ENCODE measurements at regions not wholly inside any gene's neighbourhood (a gene's known extent, or its start where the extent isn't known, plus 50 kb on each side); places are given as distances from the start of the nearest gene placed in this dataset.

DNA sequence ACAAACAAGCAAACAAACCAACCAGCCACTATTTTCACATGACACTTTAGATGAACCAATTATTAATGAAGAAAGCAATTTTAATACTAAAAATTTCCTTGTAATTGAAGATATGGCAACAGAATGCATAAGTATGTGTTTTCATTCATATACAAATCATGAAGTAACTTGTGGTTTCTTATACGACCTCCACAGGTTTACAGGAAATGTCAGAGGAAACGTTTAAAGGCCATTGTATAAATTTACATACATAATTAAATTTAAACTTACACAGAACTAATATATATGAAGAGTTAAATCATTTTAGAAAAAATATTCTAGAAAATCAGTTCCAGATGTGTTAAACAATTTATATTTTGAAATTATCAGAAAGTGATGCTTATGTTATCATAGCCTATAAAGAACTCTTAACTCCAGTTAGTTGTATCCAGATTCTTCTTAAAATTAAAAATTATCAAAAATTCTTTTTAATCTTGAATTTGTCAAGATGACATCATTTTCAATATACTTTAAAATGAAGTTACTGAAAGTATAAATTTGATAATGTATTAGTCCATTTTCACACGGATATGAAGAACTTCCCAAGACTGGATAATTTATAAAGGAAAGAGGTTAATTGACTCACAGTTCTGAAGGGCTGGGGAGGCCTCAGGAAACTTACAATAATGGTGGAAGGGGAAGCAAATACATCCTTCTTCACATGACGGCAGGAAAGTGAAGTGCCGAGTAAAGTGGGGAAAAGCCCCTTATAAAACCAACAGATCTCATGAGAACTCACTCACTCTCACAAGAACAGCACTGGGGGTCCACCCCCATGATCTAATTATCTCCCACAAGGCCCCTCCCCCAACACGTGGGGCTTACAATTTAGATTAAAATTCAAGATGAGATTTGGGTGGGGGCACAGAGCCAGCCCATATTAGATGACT is 192.0 kb downstream of the PIK3R1 start:
- TF ChIP-seq, protein P1, sequence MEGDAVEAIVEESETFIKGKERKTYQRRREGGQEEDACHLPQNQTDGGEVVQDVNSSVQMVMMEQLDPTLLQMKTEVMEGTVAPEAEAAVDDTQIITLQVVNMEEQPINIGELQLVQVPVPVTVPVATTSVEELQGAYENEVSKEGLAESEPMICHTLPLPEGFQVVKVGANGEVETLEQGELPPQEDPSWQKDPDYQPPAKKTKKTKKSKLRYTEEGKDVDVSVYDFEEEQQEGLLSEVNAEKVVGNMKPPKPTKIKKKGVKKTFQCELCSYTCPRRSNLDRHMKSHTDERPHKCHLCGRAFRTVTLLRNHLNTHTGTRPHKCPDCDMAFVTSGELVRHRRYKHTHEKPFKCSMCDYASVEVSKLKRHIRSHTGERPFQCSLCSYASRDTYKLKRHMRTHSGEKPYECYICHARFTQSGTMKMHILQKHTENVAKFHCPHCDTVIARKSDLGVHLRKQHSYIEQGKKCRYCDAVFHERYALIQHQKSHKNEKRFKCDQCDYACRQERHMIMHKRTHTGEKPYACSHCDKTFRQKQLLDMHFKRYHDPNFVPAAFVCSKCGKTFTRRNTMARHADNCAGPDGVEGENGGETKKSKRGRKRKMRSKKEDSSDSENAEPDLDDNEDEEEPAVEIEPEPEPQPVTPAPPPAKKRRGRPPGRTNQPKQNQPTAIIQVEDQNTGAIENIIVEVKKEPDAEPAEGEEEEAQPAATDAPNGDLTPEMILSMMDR (IDR thresholded peaks at IDR 0.05): no peak

DNA sequence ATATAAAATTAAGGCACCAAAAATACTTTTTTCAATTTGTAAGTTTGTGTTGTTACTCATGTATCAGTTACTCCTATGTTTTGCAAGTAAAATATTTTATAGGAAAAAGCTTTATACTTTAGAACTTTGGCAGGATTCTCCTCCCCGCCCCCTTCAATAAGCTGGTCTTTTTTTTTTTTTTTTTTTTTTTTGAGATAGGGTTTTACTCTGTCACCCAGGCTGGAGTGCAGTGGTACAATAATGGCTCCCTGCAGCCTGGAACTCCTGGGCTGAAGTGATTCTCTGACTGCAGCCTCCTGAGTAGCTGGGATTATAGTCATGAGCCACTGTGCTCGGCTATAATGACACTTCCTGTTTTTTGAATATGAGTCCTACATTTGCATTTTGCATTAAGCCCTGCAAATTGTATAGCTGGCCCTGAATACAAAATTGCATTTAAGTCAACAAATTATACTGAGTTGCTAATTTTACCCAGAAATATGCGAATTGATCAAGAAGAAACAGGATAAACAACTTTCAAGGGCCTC is 192.9 kb downstream of the PIK3R1 start:
- TF ChIP-seq, protein P1 (IDR thresholded peaks at IDR 0.05): no peak

DNA sequence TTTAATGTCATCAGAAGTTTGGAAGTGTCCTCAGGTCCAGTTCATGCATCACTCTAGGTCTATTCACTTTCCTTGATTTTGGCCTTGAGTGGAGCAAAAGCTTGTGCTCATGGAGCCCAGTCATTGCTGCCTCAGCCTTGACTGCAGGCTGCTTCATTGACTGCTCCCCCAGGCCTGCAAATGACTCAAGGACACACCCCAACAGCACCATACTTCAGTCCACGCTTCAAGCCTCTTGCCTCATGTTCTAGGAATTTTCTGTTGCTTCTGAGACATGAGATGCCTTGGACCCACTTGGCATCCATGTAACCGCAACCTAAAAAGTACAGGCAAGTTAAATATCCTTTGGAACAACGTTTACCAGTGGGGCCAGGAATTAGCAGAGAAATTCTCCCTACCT is 193.7 kb downstream of the PIK3R1 start:
- TF ChIP-seq, protein P1 (IDR thresholded peaks at IDR 0.05): no peak

DNA sequence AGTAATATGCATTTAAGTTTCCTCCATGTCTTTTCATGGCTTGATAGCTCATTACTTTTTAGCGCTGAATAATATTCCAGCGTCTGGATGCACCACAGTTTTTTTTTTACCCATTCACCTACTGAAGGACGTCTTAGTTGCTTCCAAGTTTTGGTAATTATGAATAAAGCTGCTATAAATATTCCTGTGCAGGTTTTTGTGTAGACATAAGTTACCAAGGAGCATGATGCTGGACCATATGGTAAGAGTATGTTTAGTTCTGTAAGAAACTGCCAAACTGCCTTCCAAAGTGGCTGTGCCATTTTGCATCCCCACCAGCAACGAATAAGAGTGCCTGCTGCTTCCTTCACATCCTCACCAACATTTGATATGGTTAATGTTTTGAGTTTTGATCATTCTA is 195.6 kb downstream of the PIK3R1 start:
- TF ChIP-seq, protein P1 (IDR thresholded peaks at IDR 0.05): no peak

DNA sequence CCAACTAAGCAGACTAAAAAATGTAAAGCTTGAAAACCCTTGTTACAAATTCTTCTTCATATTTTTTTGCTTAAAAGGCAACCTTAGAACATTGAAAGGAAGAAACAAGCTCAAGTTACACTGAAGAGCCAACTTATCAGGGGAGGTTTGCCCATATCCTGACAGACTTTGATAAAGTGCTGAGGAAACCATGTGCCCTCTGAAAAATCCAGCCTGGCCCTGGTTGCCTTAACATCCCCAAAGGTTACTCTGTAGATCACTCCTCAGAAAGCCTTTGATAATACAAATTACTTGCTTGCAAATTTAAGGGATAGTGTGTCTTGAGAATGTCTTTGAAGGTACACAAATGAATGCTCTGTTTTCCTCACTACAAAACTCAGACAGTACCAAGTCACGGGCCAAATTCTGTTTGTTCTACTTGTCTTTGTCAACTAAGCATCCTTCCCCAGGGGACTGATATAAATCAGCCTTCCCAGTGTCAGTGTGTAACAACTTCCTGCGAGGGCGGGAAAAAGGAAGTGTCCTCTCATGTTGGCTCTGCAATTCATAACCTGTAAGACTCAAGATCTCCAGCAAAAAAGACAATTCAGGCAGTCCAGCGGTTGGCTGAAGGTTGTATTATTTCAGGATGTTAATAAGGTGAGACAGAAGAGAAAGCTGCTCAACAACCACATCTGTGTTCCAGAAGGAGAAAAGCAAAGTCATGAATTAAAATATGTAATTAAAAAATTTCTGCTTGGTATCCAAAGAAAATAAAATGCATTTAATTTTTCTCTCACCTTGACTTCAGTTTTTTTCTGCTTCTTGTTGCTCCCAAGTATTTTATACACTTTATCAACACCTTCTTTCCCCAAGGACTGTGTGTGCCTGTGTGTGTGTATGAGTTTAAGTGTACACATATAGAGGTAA is 199.9 kb downstream of the PIK3R1 start:
- TF ChIP-seq, protein P1 (IDR thresholded peaks at IDR 0.05): no peak

DNA sequence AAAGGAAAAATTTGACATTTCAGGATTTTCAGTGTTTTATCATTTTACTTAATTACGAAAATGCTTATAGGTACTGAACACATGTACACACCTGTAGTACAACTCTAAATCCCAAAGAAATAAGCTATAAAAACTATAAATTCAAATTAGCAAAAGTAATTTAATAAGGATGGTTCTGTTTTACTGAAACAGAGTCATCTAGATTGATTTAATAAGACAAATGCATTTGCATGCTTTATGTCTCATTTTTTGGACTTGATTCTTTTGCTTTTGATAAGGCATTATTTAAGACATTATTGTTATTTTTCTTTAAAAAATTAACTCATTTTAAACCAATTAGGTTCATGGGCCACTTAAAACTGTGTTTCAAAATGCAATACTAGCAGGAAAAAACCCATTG is 201.2 kb downstream of the PIK3R1 start:
- TF ChIP-seq, protein P1 (IDR thresholded peaks at IDR 0.05): no peak

DNA sequence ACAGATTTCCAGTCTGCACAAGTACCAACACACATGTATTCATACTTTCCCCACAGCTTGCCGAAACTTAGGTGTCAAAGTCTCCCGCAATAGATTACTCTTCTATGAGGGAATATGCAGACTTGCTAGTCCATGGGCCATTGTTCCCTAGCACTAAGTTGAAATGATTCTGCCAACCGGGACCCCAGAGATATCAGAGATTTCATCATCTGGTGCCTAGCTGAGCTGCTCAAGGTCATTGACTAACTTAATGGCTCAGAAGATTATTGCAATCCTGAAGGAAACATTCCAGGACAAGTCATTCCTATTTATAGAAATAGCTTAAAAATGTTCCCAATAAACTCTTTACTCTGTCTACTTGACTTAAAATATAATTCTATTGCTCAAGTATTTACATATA is 202.6 kb downstream of the PIK3R1 start:
- TF ChIP-seq, protein P1 (IDR thresholded peaks at IDR 0.05): no peak
